ENCODE measurements at regions not wholly inside any gene's neighbourhood (a gene's known extent, or its start where the extent isn't known, plus 50 kb on each side); places are given as distances from the start of the nearest gene placed in this dataset.

- TF ChIP-seq EP300 (IDR thresholded peaks at IDR 0.05) (no peak), POLR2A (IDR thresholded peaks at IDR 0.05) (no peak)
Measured at GRCh38 chr6:14544666-14545065, 427.1 kb downstream of the CD83 start.

All from upper lobe of left lung (tissue), 4 donors.